A673 (cell line): ENCODE measurements at regions not wholly inside any gene's neighbourhood (a gene's known extent, or its start where the extent isn't known, plus 50 kb on each side); places are given as distances from the start of the nearest gene placed in this dataset.

Source experiments
- BruUV-seq: library from RNA; stranded (reverse); fragments of 400-500 nt; replicated peaks from 2 replicates; lab custom pipeline; 2021; lab: Mats Ljungman, UMichigan
- CTCF ChIA-PET: fragments of 300-600 bp; sonication (Branson Sonifier 250); formaldehyde crosslinking; loops from one replicate; lab custom pipeline; 2022; ENCODE audit warnings: antibody characterized with exemption; lab: Charles Lee
- POLR2A ChIA-PET: fragments of 300-600 bp; sonication (Branson Sonifier 250); formaldehyde crosslinking; loops from one replicate; lab custom pipeline; 2022; ENCODE audit warnings: antibody characterized with exemption; ENCODE audit not compliant: low non-redundant PET; lab: Charles Lee
- DNase-seq: peaks from one replicate; pipeline ENCODE4 v3.0.0-alpha.2; 2015; ENCODE audit warnings: low spot score
- H3K27ac ChIP-seq: fragments of 200-600 bp; sonication (generic); 2 replicates; pipeline ENCODE4 v1.5.1; 2016; ENCODE audit warnings: mixed run types, low read depth, mild to moderate bottlenecking, mixed read lengths, antibody characterized with exemption, low read length; ENCODE audit not compliant: poor library complexity, severe bottlenecking
- H3K27me3 ChIP-seq: fragments of 200-600 bp; sonication (generic); replicated peaks from 2 replicates; pipeline ENCODE4 v1.6.1; 2017; ENCODE audit warnings: mixed run types, low read depth, mild to moderate bottlenecking, mixed read lengths, antibody characterized with exemption, low read length; ENCODE audit not compliant: insufficient read depth, poor library complexity
- H3K36me3 ChIP-seq: fragments of 200-600 bp; sonication (generic); 2 replicates; pipeline ENCODE4 v1.6.1; 2016; ENCODE audit warnings: mixed run types, mild to moderate bottlenecking, mixed read lengths, antibody characterized with exemption, low read length; ENCODE audit not compliant: insufficient read depth, poor library complexity, severe bottlenecking
- H3K4me1 ChIP-seq: fragments of 200-600 bp; sonication (generic); 2 replicates; pipeline ENCODE4 v1.6.1; 2017; ENCODE audit warnings: mixed run types, mild to moderate bottlenecking, mixed read lengths, antibody characterized with exemption, low read length; ENCODE audit not compliant: insufficient read depth, poor library complexity, severe bottlenecking
- H3K4me3 ChIP-seq: fragments of 200-600 bp; sonication (generic); 2 replicates; pipeline ENCODE4 v1.5.1; 2016; ENCODE audit warnings: low read depth, mixed run types, mild to moderate bottlenecking, mixed read lengths, low read length; ENCODE audit not compliant: poor library complexity, severe bottlenecking
- H3K9me3 ChIP-seq: fragments of 200-600 bp; sonication (generic); 2 replicates; pipeline ENCODE4 v1.6.1; 2016; ENCODE audit warnings: mixed run types, low read depth, mild to moderate bottlenecking, mixed read lengths, antibody characterized with exemption, low read length; ENCODE audit not compliant: poor library complexity, severe bottlenecking
- CTCF ChIP-seq: fragments of 300-800, 200-600 bp; sonication (generic); conservative IDR thresholded peaks from 2 replicates; pipeline ENCODE4 v1.5.1; 2017; ENCODE audit warnings: low read depth, mild to moderate bottlenecking, antibody characterized with exemption, low read length, moderate library complexity, mixed read lengths
- EZH2 ChIP-seq: fragments of 200-600 bp; sonication (generic); IDR thresholded peaks from 2 replicates; pipeline ENCODE4 v1.6.1; 2017; ENCODE audit warnings: borderline replicate concordance, low read depth, mild to moderate bottlenecking, mixed read lengths, antibody characterized with exemption, low read length; ENCODE audit not compliant: poor library complexity, severe bottlenecking
- intact Hi-C: fragments of 100-400 bp; cut with micrococcal nuclease; formaldehyde crosslinking; loops from one replicate; pipeline ENCODE4 v1.10.0; 2022; ENCODE audit not compliant: unreplicated experiment

DNA sequence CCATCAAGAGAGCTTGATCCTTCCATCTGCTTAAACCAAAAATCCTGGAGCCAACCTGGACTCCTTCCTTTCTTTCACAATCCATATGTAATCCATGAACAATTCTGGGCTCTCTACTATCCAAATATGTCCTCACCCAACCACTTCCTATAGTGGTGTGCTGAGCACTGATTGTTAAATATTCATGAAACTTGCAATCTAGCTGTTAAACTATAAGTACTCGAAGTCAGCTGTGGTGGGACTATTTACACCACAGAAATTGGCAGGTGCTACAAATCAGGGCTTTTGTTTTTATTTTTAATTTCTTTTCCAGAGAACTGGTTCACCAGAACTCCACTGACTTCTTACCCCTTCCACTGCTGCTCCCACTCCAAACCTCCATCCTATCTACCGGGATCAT, 57.2 kb upstream of the KCND3 start:
- CTCF ChIA-PET = no interaction called here
- DNase-seq = no peak

DNA sequence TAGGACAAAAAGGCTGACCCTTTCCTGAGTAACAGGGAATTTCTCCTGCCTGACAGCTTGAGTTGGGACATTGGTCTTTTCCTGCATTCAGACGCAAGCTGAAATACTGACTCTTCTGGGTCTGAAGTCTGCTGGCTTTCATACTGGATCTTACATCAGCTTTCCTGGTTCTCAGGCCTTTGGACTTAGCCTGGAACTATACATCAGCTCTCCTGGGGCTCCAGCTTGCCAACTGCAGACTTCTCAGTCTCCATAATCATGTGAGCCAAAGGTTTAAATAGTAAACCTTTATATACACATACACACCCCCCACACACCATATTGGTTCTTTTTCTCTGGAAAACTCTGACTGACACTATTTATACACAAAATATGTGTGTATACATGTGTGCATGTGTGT, 59.0 kb upstream of the KCND3 start:
- Histone ChIP-seq H3K27me3 (peaks cover 6% of the 10 kb centered on the region), H3K4me1 (no peaks in the 10 kb centered on the region), H3K4me3 (no peak overlapping the region), H3K9me3 (no peaks in the 10 kb centered on the region), H3K27ac (no peak overlapping the region), H3K36me3 (no peaks in the 10 kb centered on the region)
- CTCF ChIA-PET = no interaction called here
- POLR2A ChIA-PET = no interaction called here
- intact Hi-C loops = no loop called here
- TF ChIP-seq CTCF = no peak
- BruUV-seq = no TSS peak
- no peak for DNase-seq

More for the DNA sequence above, 57.2 kb upstream of the KCND3 start:
- POLR2A ChIA-PET = no interaction called here
- Histone ChIP-seq H3K27ac (no peak overlapping the region), H3K27me3 (peaks cover 6% of the 10 kb centered on the region), H3K36me3 (no peaks in the 10 kb centered on the region), H3K9me3 (no peaks in the 10 kb centered on the region), H3K4me3 (no peak overlapping the region), H3K4me1 (no peaks in the 10 kb centered on the region)
- intact Hi-C loops = no loop called here
- BruUV-seq = no TSS peak
- TF ChIP-seq EZH2 = no peak
- no peak for TF ChIP-seq CTCF

DNA sequence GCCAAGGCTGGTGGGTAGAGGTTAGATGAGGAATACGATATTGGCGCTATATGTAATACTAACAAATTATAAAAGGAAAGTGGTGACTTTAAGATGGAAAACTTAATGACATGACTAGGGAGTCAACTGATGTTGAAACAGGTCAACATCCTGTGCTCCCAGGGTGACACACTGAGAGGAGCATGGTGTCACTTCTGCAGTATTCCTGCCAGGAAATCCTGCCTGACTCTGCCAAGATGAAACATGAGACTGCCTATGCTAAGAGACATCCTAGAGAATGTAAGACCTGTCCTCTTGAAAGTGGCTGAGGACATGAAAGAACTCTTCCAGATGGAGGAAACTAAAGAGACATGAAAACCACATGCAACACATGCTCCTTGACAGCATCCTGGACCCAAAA, 65.0 kb upstream of the KCND3 start:
- DNase-seq = no peak
- peaks cover 10% of the 10 kb centered on the region for H3K27me3 ChIP-seq
- H3K4me3 ChIP-seq = no peak overlapping the region
- H3K9me3 ChIP-seq = no peaks in the 10 kb centered on the region
- CTCF ChIA-PET = no interaction called here
- H3K4me1 ChIP-seq = no peaks in the 10 kb centered on the region
- TF ChIP-seq CTCF (no peak), EZH2 (no peak)
- no peaks in the 10 kb centered on the region for H3K36me3 ChIP-seq
- POLR2A ChIA-PET = no interaction called here
- intact Hi-C loops = no loop called here
- no peak overlapping the region for H3K27ac ChIP-seq
- BruUV-seq = no TSS peak
